ENCODE measurements at regions not wholly inside any gene's neighbourhood (a gene's known extent, or its start where the extent isn't known, plus 50 kb on each side); places are given as distances from the start of the nearest gene placed in this dataset.

DNA sequence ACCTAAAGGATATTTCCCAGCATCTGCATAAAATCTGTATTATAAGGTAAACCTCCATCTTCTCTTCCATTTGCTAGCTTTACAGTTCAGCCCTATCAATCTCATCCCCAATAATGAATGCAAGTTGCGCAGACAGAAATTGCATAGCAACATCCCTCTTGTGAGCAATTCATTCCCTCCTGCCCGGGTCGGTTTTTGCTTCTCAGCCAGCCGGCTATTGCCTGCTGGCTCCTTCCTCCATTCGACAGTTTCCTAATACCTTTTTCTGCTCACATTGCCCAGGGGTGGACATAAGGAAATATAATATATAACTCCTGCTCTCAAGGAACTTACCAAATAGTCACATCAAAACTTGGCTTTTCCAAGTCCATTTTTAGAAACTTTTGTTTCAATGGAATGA lies 125.2 kb downstream of the FGF9 start:
- Histone ChIP-seq H3K4me1 (ENCODE audit: insufficient read depth, low read length) (no peaks in the 10 kb centered on the region), H3K27me3 (ENCODE audit: control insufficient read depth in 1 of 2, insufficient read depth in 2 of 2, low read length in 2 of 2) (no peaks in the 10 kb centered on the region), H3K9me3 (ENCODE audit: low read length) (no peaks in the 10 kb centered on the region), H3K4me3 (ENCODE audit: low read depth in 1 of 2, low read length in 2 of 2) (no peak overlapping the region), H3K27ac (ENCODE audit: low read depth, low read length) (no peak overlapping the region), H3K36me3 (ENCODE audit: insufficient read depth, low read length) (no peaks in the 10 kb centered on the region), H3K9ac (ENCODE audit: low read length) (no peak overlapping the region)

DNA sequence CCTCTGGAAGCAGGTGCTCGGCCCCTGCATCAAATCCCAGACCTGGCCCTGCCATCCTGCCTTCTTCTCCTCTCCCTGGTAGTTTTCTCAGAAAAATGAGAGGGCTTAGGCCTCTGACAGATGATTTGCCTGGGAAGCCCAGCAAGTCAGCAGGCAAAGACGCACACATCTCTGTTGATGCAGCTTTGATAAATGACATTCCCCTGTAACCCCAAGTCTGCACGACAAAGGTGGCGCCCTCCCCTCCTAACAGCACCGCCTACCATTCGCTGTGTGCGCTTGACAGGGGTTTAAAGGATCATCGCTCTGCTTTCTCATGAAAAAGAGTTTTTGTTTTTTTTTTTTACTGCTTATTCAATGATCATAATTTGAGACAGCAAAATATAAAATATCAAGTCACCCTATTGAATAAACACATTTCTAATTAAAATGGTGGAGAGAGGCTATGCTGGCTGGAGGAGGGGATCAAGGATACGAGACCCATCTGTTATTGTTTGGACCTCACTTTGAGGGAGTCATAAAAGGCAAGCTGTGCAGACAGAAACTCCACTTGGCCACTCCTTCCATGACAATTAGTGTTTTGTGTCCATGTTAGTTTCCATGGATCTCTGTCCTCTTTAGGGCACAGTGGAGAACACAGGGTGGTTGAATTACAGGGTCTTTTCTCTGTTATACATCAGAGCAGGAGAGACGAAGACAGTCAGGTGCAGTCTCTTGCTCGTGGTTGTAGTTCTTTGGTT lies 126.1 kb downstream of the FGF9 start:
- H3K4me3 ChIP-seq (ENCODE audit: low read depth in 1 of 2, low read length in 2 of 2): no peak overlapping the region
- H3K9ac ChIP-seq (ENCODE audit: low read length): no peak overlapping the region
- H3K27ac ChIP-seq (ENCODE audit: low read depth, low read length): no peak overlapping the region

DNA sequence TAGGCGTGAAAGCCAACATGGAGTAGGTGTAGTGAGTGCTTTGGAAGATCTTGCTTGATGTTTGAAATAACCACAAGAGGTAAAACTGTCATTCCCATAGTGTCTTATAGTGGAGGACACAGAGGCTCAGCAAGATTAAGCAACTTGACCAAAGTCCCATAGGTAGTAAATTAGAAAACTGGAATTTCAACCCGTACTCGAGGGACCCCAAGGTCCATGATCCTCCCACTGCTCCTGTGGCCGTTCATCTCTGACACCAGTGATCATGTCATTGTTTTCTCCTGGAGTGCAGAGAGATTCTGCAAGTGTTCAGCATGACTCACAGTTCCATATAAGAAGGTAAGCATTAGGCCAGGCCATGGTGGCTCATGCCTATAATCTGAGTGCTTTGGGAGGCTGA lies 126.9 kb downstream of the FGF9 start:
- Histone ChIP-seq H3K27ac (ENCODE audit: low read depth, low read length) (no peak overlapping the region), H3K36me3 (ENCODE audit: insufficient read depth, low read length) (no peaks in the 10 kb centered on the region), H3K27me3 (ENCODE audit: control insufficient read depth in 1 of 2, insufficient read depth in 2 of 2, low read length in 2 of 2) (no peaks in the 10 kb centered on the region), H3K4me1 (ENCODE audit: insufficient read depth, low read length) (peaks cover 5% of the 10 kb centered on the region), H3K9me3 (ENCODE audit: low read length) (no peaks in the 10 kb centered on the region), H3K4me3 (ENCODE audit: low read depth in 1 of 2, low read length in 2 of 2) (no peak overlapping the region), H3K9ac (ENCODE audit: low read length) (no peak overlapping the region)

More for the DNA sequence above, 126.1 kb downstream of the FGF9 start:
- H3K36me3 ChIP-seq (ENCODE audit: insufficient read depth, low read length): no peaks in the 10 kb centered on the region
- no peaks in the 10 kb centered on the region for H3K9me3 ChIP-seq (ENCODE audit: low read length)
- no peaks in the 10 kb centered on the region for H3K27me3 ChIP-seq (ENCODE audit: control insufficient read depth in 1 of 2, insufficient read depth in 2 of 2, low read length in 2 of 2)
- H3K4me1 ChIP-seq (ENCODE audit: insufficient read depth, low read length): peaks cover 5% of the 10 kb centered on the region

DNA sequence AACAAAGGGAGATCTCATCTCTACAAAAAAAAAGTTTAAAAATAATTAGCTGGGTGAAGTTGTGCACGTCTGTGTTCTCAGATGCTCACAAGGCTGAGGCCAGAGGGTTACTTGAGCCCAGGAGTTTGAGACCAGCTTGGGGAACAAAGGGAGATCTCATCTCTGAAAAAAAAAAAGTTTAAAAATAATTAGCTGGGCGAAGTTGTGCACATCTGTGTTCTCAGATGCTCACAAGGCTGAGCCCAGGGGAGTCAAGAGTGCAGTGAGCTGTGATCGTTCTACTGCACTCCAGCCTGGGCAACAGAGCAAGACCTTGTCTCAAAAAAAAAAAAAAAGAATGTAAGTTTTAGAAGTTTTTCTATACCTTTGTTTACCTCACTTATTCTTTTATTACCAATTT lies 127.3 kb downstream of the FGF9 start:
- Histone ChIP-seq H3K4me1 (ENCODE audit: insufficient read depth, low read length) (peaks cover 5% of the 10 kb centered on the region), H3K27me3 (ENCODE audit: control insufficient read depth in 1 of 2, insufficient read depth in 2 of 2, low read length in 2 of 2) (no peaks in the 10 kb centered on the region), H3K27ac (ENCODE audit: low read depth, low read length) (no peak overlapping the region)

DNA sequence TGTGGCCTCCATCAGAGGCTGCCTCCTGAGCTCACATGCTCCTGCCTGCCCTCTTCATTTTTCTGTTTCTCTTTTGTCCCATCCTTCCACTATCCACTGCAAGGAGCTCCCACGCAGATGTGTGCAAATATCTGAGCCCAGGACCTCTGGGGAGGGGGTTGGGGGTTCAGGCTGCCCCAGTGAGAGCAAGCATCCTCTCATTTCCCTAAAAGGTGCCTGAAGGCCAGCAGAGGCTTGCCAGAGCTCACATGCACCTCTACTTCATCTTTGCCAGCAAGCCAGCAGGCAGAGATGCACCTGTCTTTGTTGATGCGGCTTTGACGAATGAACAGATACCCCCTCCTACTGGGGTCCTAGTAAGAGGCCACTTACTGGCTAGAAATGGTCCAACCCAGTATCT lies 128.8 kb downstream of the FGF9 start:
- Histone ChIP-seq H3K4me3 (ENCODE audit: low read depth in 1 of 2, low read length in 2 of 2) (no peak overlapping the region), H3K27ac (ENCODE audit: low read depth, low read length) (no peak overlapping the region)

More for the DNA sequence above, 127.3 kb downstream of the FGF9 start:
- H3K9ac ChIP-seq (ENCODE audit: low read length): no peak overlapping the region
- H3K9me3 ChIP-seq (ENCODE audit: low read length): no peaks in the 10 kb centered on the region
- H3K36me3 ChIP-seq (ENCODE audit: insufficient read depth, low read length): no peaks in the 10 kb centered on the region
- H3K4me3 ChIP-seq (ENCODE audit: low read depth in 1 of 2, low read length in 2 of 2): no peak overlapping the region

DNA sequence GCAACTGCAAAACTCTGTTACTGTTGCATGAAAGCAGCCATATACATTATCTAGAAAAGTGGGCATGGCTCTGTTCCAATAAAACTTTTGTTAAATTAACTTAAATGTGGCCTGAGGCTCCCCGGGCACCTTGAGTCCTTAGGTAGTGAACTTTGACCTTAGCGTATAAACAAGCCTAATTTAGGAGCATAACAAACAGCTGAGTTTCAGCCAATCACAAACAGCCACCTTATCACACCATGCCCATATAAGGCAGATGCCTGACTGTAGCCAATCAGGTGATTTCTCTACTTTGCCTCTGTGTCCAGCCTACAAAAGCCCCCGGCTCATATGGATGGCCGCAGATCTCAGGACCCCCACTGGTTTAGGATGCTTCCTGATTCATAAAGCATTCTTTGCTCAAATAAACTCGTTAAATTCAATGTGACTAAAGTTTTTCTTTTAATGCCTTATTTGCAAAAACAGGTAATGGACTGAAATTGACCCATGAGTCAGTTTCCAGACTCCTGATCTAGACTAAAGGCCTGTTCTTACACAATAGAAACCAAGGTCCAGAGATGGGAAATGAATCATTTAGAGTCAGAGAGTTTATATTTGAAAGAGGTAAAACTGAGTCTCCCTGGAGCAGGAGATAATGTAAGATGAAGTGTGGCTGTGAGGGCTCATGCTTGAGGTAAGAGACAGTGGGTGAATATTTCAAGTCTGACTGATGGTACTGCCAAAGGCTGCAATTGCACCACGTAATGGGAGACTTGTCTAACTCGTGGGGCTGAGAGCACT lies 130.2 kb downstream of the FGF9 start:
- Histone ChIP-seq H3K36me3 (ENCODE audit: insufficient read depth, low read length) (no peaks in the 10 kb centered on the region), H3K9me3 (ENCODE audit: low read length) (no peaks in the 10 kb centered on the region), H3K27me3 (ENCODE audit: control insufficient read depth in 1 of 2, insufficient read depth in 2 of 2, low read length in 2 of 2) (no peaks in the 10 kb centered on the region), H3K4me1 (ENCODE audit: insufficient read depth, low read length) (peaks cover 5% of the 10 kb centered on the region), H3K27ac (ENCODE audit: low read depth, low read length) (no peak overlapping the region), H3K4me3 (ENCODE audit: low read depth in 1 of 2, low read length in 2 of 2) (no peak overlapping the region), H3K9ac (ENCODE audit: low read length) (no peak overlapping the region)

More for the DNA sequence above, 128.8 kb downstream of the FGF9 start:
- peaks cover 5% of the 10 kb centered on the region for H3K4me1 ChIP-seq (ENCODE audit: insufficient read depth, low read length)
- no peaks in the 10 kb centered on the region for H3K9me3 ChIP-seq (ENCODE audit: low read length)
- H3K36me3 ChIP-seq (ENCODE audit: insufficient read depth, low read length): no peaks in the 10 kb centered on the region
- H3K9ac ChIP-seq (ENCODE audit: low read length): no peak overlapping the region
- no peaks in the 10 kb centered on the region for H3K27me3 ChIP-seq (ENCODE audit: control insufficient read depth in 1 of 2, insufficient read depth in 2 of 2, low read length in 2 of 2)

DNA sequence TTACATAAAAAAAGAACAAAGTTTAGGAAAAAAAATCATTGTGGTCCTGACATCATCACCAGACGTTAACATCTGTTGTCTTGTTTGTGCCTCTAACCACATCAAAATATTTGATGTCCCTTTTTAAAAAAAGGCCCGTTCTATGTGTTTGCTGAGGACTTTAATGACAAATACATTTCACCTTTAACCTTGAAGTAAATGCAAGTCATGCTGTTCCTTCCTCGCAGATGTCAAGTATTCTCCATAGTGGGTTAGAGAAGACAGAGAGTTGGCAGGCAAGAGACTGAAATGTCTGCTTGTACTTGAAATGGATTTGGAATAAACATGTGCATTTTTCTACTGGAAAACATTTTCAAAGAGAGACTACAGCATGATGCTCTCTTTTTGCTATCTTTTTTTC lies 134.9 kb downstream of the FGF9 start:
- no peak overlapping the region for H3K4me3 ChIP-seq (ENCODE audit: low read depth in 1 of 2, low read length in 2 of 2)
- H3K9ac ChIP-seq (ENCODE audit: low read length): no peak overlapping the region
- H3K9me3 ChIP-seq (ENCODE audit: low read length): no peaks in the 10 kb centered on the region
- H3K27me3 ChIP-seq (ENCODE audit: control insufficient read depth in 1 of 2, insufficient read depth in 2 of 2, low read length in 2 of 2): no peaks in the 10 kb centered on the region
- no peaks in the 10 kb centered on the region for H3K36me3 ChIP-seq (ENCODE audit: insufficient read depth, low read length)
- H3K27ac ChIP-seq (ENCODE audit: low read depth, low read length): no peak overlapping the region
- H3K4me1 ChIP-seq (ENCODE audit: insufficient read depth, low read length): peaks cover 5% of the 10 kb centered on the region

DNA sequence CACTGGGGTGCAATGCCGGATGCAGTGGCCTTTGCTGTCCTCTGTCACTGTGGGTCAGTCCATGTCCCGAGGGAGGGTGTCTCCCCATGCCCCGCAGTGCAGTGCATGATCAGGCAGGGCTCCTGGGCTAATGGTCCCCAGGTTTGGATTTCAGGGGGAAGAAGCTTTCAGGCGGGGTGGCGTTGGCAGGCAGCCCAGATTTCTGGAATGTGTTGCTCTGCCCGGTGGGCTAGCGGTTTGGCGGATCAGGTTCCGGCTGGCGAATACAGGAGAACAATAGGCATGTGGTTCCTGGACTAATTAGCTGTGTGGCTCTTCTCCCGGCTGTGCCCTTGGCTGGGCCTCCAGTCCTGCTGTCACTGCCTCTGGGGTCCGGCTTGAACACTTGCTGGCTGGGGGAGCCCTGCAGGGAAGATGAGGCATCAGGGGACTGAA lies 141.3 kb downstream of the FGF9 start:
- Histone ChIP-seq H3K4me1 (ENCODE audit: insufficient read depth, low read length) (no peaks in the 10 kb centered on the region), H3K36me3 (ENCODE audit: insufficient read depth, low read length) (no peaks in the 10 kb centered on the region), H3K4me3 (ENCODE audit: low read depth in 1 of 2, low read length in 2 of 2) (no peak overlapping the region), H3K9ac (ENCODE audit: low read length) (no peak overlapping the region), H3K27me3 (ENCODE audit: control insufficient read depth in 1 of 2, insufficient read depth in 2 of 2, low read length in 2 of 2) (no peaks in the 10 kb centered on the region), H3K9me3 (ENCODE audit: low read length) (no peaks in the 10 kb centered on the region), H3K27ac (ENCODE audit: low read depth, low read length) (no peak overlapping the region)

DNA sequence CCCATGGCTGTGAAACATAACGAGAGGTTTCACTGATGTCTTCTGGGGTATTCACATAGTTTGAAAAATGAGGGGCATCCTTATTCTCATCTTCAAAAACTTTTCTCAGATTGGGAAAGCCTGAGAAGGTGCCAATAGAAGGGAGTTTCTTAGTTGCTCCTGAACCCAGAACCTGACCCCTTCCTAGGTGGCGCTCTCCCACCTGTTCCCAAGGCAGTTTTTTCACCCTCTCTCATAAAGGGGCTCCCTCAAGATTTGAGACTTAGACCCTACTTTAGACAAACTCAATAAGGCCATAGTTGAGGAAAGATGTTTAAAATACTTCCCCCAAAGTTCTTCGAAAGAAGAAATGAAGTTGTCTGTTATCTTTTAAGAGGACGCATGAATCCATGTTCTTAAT lies 142.2 kb downstream of the FGF9 start:
- H3K27me3 ChIP-seq (ENCODE audit: control insufficient read depth in 1 of 2, insufficient read depth in 2 of 2, low read length in 2 of 2): no peaks in the 10 kb centered on the region
- no peaks in the 10 kb centered on the region for H3K4me1 ChIP-seq (ENCODE audit: insufficient read depth, low read length)
- no peak overlapping the region for H3K27ac ChIP-seq (ENCODE audit: low read depth, low read length)
- no peak overlapping the region for H3K9ac ChIP-seq (ENCODE audit: low read length)
- H3K36me3 ChIP-seq (ENCODE audit: insufficient read depth, low read length): no peaks in the 10 kb centered on the region
- no peak overlapping the region for H3K4me3 ChIP-seq (ENCODE audit: low read depth in 1 of 2, low read length in 2 of 2)
- no peaks in the 10 kb centered on the region for H3K9me3 ChIP-seq (ENCODE audit: low read length)

DNA sequence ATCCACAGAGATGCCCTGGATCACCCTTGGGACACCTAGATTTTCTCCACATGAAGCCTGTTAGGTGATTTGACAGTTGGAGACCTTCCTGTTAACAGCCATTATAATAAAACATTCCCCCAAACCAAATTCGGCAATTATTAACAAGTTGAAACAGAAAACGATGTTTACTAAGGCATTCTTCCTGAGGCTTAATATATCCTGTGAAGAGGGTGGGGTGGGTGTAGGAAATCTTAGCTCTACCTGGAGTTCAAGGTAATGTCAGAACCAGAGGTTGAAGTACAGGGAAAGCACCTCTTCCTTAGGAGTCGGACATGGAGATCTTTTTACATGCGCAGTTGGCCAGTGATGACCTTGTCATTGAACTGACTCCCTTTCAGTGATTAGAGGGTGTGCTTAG lies 143.0 kb downstream of the FGF9 start:
- H3K4me1 ChIP-seq (ENCODE audit: insufficient read depth, low read length): no peaks in the 10 kb centered on the region
- no peaks in the 10 kb centered on the region for H3K9me3 ChIP-seq (ENCODE audit: low read length)
- H3K27ac ChIP-seq (ENCODE audit: low read depth, low read length): no peak overlapping the region
- H3K4me3 ChIP-seq (ENCODE audit: low read depth in 1 of 2, low read length in 2 of 2): no peak overlapping the region
- no peaks in the 10 kb centered on the region for H3K27me3 ChIP-seq (ENCODE audit: control insufficient read depth in 1 of 2, insufficient read depth in 2 of 2, low read length in 2 of 2)
- no peaks in the 10 kb centered on the region for H3K36me3 ChIP-seq (ENCODE audit: insufficient read depth, low read length)
- H3K9ac ChIP-seq (ENCODE audit: low read length): no peak overlapping the region

DNA sequence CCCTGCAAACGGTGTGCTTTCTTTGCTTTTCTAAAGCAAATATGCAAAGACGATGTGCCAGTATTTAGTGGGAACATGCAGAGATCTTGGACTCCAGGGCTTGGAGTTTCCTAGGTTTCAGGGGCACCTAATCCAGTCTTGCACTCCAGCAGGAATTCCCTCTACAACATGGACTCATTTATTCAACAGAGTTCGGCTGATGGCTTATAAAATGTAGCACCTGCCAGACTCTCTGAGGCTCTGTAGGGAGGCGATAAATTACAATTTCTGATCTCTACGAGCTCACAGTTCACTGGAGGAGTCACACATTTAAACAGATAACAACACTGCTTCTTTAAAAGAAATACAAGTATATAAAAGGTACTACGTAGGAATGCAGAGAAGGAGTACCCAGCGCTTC lies 143.7 kb downstream of the FGF9 start:
- no peak overlapping the region for H3K4me3 ChIP-seq (ENCODE audit: low read depth in 1 of 2, low read length in 2 of 2)
- H3K9me3 ChIP-seq (ENCODE audit: low read length): no peaks in the 10 kb centered on the region
- H3K9ac ChIP-seq (ENCODE audit: low read length): no peak overlapping the region
- H3K27ac ChIP-seq (ENCODE audit: low read depth, low read length): no peak overlapping the region
- no peaks in the 10 kb centered on the region for H3K36me3 ChIP-seq (ENCODE audit: insufficient read depth, low read length)
- H3K4me1 ChIP-seq (ENCODE audit: insufficient read depth, low read length): no peaks in the 10 kb centered on the region
- no peaks in the 10 kb centered on the region for H3K27me3 ChIP-seq (ENCODE audit: control insufficient read depth in 1 of 2, insufficient read depth in 2 of 2, low read length in 2 of 2)

All from muscle layer of colon (tissue), 2 donors.